GM23338 (cell line): ENCODE measurements at regions not wholly inside any gene's neighbourhood (a gene's known extent, or its start where the extent isn't known, plus 50 kb on each side); places are given as distances from the start of the nearest gene placed in this dataset.

Source experiments
- ATAC-seq: fragments of 200-7000 bp; cut with Tn5 transposase; 3 replicates; pipeline ENCODE4 v1.9.1; 2020
- DNase-seq: peaks from one replicate; pipeline ENCODE4 v3.0.0-alpha.2; 2015; ENCODE audit warnings: low spot score
- H2AFZ ChIP-seq: fragments of 200-600 bp; sonication (generic); 2 replicates; pipeline ENCODE4 v1.8.0; 2016; ENCODE audit warnings: antibody characterized with exemption, mild to moderate bottlenecking, moderate library complexity
- H3F3A ChIP-seq: fragments of 200-600 bp; sonication (generic); replicated peaks from 2 replicates; pipeline ENCODE4 v1.8.0; 2017; ENCODE audit warnings: antibody characterized with exemption, mixed run types, low read depth
- H3K27ac ChIP-seq: fragments of 200-600 bp; sonication (generic); 2 replicates; pipeline ENCODE4 v1.6.1; 2016; ENCODE audit warnings: low read depth
- H3K27me3 ChIP-seq: fragments of 200-600 bp; sonication (generic); 2 replicates; pipeline ENCODE4 v1.8.0; 2016; ENCODE audit warnings: mild to moderate bottlenecking, mixed run types, moderate library complexity; ENCODE audit not compliant: insufficient read depth
- H3K36me3 ChIP-seq: fragments of 200-600 bp; sonication (generic); 2 replicates; pipeline ENCODE4 v1.8.0; 2016; ENCODE audit warnings: mild to moderate bottlenecking; ENCODE audit not compliant: insufficient read depth
- H3K4me1 ChIP-seq: fragments of 200-600 bp; sonication (generic); 2 replicates; pipeline ENCODE4 v1.8.0; 2016; ENCODE audit warnings: mild to moderate bottlenecking, moderate library complexity; ENCODE audit not compliant: insufficient read depth
- H3K4me2 ChIP-seq: fragments of 200-600 bp; sonication (generic); 2 replicates; pipeline ENCODE4 v1.7.1; 2017; ENCODE audit warnings: mixed run types
- H3K4me3 ChIP-seq: fragments of 200-600 bp; sonication (generic); 2 replicates; pipeline ENCODE4 v1.6.1; 2016; ENCODE audit warnings: mixed run types
- H3K79me2 ChIP-seq: fragments of 200-600 bp; sonication (generic); replicated peaks from 2 replicates; pipeline ENCODE4 v1.8.0; 2017; ENCODE audit warnings: mild to moderate bottlenecking; ENCODE audit not compliant: insufficient read depth
- H3K9me2 ChIP-seq: fragments of 200-600 bp; sonication (generic); 2 replicates; pipeline ENCODE4 v1.8.0; 2017; ENCODE audit not compliant: insufficient read depth
- H4K20me1 ChIP-seq: fragments of 200-600 bp; sonication (generic); replicated peaks from 2 replicates; pipeline ENCODE4 v1.8.0; 2017; ENCODE audit warnings: mild to moderate bottlenecking; ENCODE audit not compliant: insufficient read depth
- H3K27ac Mint-ChIP-seq: 2 replicates; pipeline ENCODE4 v1.8.0; 2020; ENCODE audit warnings: inconsistent platforms, mild to moderate bottlenecking, moderate library complexity, mixed read lengths
- H3K27me3 Mint-ChIP-seq: 3 replicates; pipeline ENCODE4 v1.8.0; 2022; ENCODE audit warnings: low read depth, mild to moderate bottlenecking, moderate library complexity, mixed read lengths, inconsistent platforms; ENCODE audit not compliant: insufficient read depth, poor library complexity
- H3K36me3 Mint-ChIP-seq: 3 replicates; pipeline ENCODE4 v1.8.0; 2021; ENCODE audit warnings: low read depth, mild to moderate bottlenecking, inconsistent platforms, moderate library complexity, mixed read lengths
- H3K4me1 Mint-ChIP-seq: 3 replicates; pipeline ENCODE4 v1.8.0; 2020; ENCODE audit warnings: mild to moderate bottlenecking, inconsistent platforms, mixed read lengths
- H3K4me3 Mint-ChIP-seq: 3 replicates; pipeline ENCODE4 v1.8.0; 2021; ENCODE audit warnings: moderate library complexity, mild to moderate bottlenecking, inconsistent platforms, mixed read lengths
- H3K9me3 Mint-ChIP-seq: 3 replicates; pipeline ENCODE4 v1.8.0; 2020; ENCODE audit warnings: moderate library complexity, mild to moderate bottlenecking, inconsistent platforms, mixed read lengths
- CREB1 ChIP-seq: fragments of 250-450 bp; sonication (Bioruptor Pico); IDR thresholded peaks from 2 replicates; pipeline ENCODE4 v1.5.0; 2020; ENCODE audit warnings: low read depth, mild to moderate bottlenecking, moderate library complexity
- EZH2 ChIP-seq: fragments of 200-600 bp; sonication (generic); IDR thresholded peaks from one replicate; pipeline ENCODE4 v1.8.0; 2017; ENCODE audit warnings: antibody characterized with exemption, mild to moderate bottlenecking, low read depth; ENCODE audit not compliant: unreplicated experiment
- JUNB ChIP-seq: IDR thresholded peaks from one replicate; pipeline ENCODE4 v1.6.1; 2016; ENCODE audit warnings: antibody characterized with exemption; ENCODE audit not compliant: unreplicated experiment
- NANOG ChIP-seq: IDR thresholded peaks from 2 replicates; pipeline ENCODE4 v1.6.1; 2016; ENCODE audit warnings: antibody characterized with exemption, borderline replicate concordance
- STAT1 ChIP-seq: IDR thresholded peaks from one replicate; pipeline ENCODE4 v1.6.1; 2016; ENCODE audit warnings: antibody characterized with exemption; ENCODE audit not compliant: unreplicated experiment
- ZNF331 ChIP-seq: fragments of 250-450 bp; sonication (Bioruptor Pico); IDR thresholded peaks from 2 replicates; pipeline ENCODE4 v1.5.0; 2020; ENCODE audit warnings: low read depth, mild to moderate bottlenecking, moderate library complexity
- TF ChIP-seq, protein P1 (sequence below): fragments of 250-450 bp; sonication (Bioruptor Pico); IDR thresholded peaks from 2 replicates; pipeline ENCODE4 v1.5.0; 2020; ENCODE audit warnings: mild to moderate bottlenecking, moderate library complexity
- TF ChIP-seq, protein P2 (sequence below): IDR thresholded peaks from one replicate; pipeline ENCODE4 v1.6.1; 2018; ENCODE audit warnings: antibody characterized with exemption; ENCODE audit not compliant: unreplicated experiment

DNA sequence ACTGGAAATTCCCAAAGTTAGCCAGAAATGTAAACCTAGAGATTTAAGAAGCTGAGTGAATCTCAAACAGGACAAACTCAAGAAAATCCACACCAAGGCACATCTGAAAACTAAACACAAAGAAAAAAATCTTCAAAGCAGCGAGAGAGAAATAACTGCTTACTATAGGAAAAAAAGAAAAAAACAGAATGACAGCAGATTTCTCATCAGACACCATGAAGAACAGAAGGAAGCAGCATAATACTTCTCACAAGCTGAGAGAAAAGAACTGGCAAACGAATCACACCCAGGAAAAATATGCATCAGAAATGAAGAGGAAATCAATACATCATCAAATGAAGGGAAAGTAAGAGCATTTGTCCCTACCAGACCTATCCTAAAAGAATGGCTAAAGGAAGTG lies 236.3 kb upstream of the ADAMTS3 start:
- H3K4me2 ChIP-seq = no peak overlapping the region
- DNase-seq = no peak
- no peak overlapping the region for H3K27ac ChIP-seq
- no peaks in the 10 kb centered on the region for H3K36me3 ChIP-seq
- no peaks in the 10 kb centered on the region for H3K36me3 Mint-ChIP-seq
- peaks cover 1% of the 10 kb centered on the region for H3K27me3 Mint-ChIP-seq
- H4K20me1 ChIP-seq = no peaks in the 10 kb centered on the region
- H3F3A ChIP-seq = no peaks in the 10 kb centered on the region
- ATAC-seq = no peak
- H3K9me2 ChIP-seq = 0 out of 2 replicates have a peak, but pooled peaks cover 2% of the 10 kb centered on the region
- peaks cover 2% of the 10 kb centered on the region; the same call in 1 of the 3 replicates for H3K9me3 Mint-ChIP-seq
- no peak overlapping the region for H3K4me3 Mint-ChIP-seq
- peak overlapping the region; percentile 8; the same call in 1 of the 2 replicates for H2AFZ ChIP-seq
- TF ChIP-seq, protein P1, sequence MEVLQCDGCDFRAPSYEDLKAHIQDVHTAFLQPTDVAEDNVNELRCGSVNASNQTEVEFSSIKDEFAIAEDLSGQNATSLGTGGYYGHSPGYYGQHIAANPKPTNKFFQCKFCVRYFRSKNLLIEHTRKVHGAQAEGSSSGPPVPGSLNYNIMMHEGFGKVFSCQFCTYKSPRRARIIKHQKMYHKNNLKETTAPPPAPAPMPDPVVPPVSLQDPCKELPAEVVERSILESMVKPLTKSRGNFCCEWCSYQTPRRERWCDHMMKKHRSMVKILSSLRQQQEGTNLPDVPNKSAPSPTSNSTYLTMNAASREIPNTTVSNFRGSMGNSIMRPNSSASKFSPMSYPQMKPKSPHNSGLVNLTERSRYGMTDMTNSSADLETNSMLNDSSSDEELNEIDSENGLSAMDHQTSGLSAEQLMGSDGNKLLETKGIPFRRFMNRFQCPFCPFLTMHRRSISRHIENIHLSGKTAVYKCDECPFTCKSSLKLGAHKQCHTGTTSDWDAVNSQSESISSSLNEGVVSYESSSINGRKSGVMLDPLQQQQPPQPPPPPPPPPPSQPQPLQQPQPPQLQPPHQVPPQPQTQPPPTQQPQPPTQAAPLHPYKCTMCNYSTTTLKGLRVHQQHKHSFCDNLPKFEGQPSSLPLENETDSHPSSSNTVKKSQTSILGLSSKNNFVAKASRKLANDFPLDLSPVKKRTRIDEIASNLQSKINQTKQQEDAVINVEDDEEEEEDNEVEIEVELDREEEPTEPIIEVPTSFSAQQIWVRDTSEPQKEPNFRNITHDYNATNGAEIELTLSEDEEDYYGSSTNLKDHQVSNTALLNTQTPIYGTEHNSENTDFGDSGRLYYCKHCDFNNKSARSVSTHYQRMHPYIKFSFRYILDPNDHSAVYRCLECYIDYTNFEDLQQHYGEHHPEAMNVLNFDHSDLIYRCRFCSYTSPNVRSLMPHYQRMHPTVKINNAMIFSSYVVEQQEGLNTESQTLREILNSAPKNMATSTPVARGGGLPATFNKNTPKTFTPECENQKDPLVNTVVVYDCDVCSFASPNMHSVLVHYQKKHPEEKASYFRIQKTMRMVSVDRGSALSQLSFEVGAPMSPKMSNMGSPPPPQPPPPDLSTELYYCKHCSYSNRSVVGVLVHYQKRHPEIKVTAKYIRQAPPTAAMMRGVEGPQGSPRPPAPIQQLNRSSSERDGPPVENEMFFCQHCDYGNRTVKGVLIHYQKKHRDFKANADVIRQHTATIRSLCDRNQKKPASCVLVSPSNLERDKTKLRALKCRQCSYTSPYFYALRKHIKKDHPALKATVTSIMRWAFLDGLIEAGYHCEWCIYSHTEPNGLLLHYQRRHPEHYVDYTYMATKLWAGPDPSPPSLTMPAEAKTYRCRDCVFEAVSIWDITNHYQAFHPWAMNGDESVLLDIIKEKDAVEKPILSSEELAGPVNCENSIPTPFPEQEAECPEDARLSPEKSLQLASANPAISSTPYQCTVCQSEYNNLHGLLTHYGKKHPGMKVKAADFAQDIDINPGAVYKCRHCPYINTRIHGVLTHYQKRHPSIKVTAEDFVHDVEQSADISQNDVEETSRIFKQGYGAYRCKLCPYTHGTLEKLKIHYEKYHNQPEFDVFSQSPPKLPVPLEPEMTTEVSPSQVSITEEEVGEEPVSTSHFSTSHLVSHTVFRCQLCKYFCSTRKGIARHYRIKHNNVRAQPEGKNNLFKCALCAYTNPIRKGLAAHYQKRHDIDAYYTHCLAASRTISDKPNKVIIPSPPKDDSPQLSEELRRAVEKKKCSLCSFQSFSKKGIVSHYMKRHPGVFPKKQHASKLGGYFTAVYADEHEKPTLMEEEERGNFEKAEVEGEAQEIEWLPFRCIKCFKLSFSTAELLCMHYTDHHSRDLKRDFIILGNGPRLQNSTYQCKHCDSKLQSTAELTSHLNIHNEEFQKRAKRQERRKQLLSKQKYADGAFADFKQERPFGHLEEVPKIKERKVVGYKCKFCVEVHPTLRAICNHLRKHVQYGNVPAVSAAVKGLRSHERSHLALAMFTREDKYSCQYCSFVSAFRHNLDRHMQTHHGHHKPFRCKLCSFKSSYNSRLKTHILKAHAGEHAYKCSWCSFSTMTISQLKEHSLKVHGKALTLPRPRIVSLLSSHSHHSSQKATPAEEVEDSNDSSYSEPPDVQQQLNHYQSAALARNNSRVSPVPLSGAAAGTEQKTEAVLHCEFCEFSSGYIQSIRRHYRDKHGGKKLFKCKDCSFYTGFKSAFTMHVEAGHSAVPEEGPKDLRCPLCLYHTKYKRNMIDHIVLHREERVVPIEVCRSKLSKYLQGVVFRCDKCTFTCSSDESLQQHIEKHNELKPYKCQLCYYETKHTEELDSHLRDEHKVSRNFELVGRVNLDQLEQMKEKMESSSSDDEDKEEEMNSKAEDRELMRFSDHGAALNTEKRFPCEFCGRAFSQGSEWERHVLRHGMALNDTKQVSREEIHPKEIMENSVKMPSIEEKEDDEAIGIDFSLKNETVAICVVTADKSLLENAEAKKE (CRISPR knock-in tag) = no peak
- no peak for TF ChIP-seq STAT1
- TF ChIP-seq ZNF331 (CRISPR knock-in tag) = no peak
- TF ChIP-seq JUNB = no peak
- H3K4me1 ChIP-seq = no peaks in the 10 kb centered on the region
- no peaks in the 10 kb centered on the region for H3K79me2 ChIP-seq
- H3K4me3 ChIP-seq = no peak overlapping the region
- no peak overlapping the region; the same call in 1 of the 2 replicates for H3K27ac Mint-ChIP-seq
- H3K4me1 Mint-ChIP-seq = peaks cover 7% of the 10 kb centered on the region
- H3K27me3 ChIP-seq = no peaks in the 10 kb centered on the region

DNA sequence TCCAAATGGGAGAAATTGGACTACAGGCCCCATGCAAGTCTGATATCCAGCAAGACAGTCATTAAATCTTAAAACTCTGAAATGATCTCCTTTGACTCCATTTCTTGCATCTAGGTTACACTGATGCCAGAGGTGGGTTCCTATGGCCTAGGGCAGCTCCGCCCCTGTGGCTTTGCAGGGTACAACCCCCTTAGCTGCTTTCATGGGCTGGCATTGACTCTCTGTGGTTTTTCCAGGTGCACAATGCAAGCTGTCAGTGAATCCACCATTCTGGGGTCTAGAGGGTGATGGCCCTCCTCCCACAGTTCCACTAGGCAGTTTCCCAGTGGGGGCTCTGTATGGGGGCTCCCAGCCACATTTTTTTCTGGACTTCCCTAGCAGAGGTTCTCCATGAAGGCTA lies 228.5 kb upstream of the ADAMTS3 start:
- no peaks in the 10 kb centered on the region for H3K4me1 Mint-ChIP-seq
- no peaks in the 10 kb centered on the region for H4K20me1 ChIP-seq
- peaks cover 3% of the 10 kb centered on the region; the same call in 1 of the 3 replicates for H3K36me3 Mint-ChIP-seq
- DNase-seq (no peak), ATAC-seq (no peak)
- no peak overlapping the region for H3K27ac ChIP-seq
- H3K4me2 ChIP-seq = no peak overlapping the region
- no peaks in the 10 kb centered on the region for H3F3A ChIP-seq
- H3K27me3 Mint-ChIP-seq = no peaks in the 10 kb centered on the region
- H3K4me3 ChIP-seq = no peak overlapping the region
- no peaks in the 10 kb centered on the region for H3K4me1 ChIP-seq
- H3K36me3 ChIP-seq = no peaks in the 10 kb centered on the region
- peaks cover 3% of the 10 kb centered on the region; the same call in 1 of the 2 replicates for H3K9me2 ChIP-seq
- no peak overlapping the region for H3K4me3 Mint-ChIP-seq
- H3K9me3 Mint-ChIP-seq = peaks cover 5% of the 10 kb centered on the region; the same call in 2 of the 3 replicates
- no peaks in the 10 kb centered on the region for H3K79me2 ChIP-seq
- H2AFZ ChIP-seq = no peak overlapping the region
- H3K27ac Mint-ChIP-seq = no peak overlapping the region
- no peaks in the 10 kb centered on the region for H3K27me3 ChIP-seq
- no peak for TF ChIP-seq STAT1
- TF ChIP-seq EZH2 = no peak
- TF ChIP-seq, protein P2, sequence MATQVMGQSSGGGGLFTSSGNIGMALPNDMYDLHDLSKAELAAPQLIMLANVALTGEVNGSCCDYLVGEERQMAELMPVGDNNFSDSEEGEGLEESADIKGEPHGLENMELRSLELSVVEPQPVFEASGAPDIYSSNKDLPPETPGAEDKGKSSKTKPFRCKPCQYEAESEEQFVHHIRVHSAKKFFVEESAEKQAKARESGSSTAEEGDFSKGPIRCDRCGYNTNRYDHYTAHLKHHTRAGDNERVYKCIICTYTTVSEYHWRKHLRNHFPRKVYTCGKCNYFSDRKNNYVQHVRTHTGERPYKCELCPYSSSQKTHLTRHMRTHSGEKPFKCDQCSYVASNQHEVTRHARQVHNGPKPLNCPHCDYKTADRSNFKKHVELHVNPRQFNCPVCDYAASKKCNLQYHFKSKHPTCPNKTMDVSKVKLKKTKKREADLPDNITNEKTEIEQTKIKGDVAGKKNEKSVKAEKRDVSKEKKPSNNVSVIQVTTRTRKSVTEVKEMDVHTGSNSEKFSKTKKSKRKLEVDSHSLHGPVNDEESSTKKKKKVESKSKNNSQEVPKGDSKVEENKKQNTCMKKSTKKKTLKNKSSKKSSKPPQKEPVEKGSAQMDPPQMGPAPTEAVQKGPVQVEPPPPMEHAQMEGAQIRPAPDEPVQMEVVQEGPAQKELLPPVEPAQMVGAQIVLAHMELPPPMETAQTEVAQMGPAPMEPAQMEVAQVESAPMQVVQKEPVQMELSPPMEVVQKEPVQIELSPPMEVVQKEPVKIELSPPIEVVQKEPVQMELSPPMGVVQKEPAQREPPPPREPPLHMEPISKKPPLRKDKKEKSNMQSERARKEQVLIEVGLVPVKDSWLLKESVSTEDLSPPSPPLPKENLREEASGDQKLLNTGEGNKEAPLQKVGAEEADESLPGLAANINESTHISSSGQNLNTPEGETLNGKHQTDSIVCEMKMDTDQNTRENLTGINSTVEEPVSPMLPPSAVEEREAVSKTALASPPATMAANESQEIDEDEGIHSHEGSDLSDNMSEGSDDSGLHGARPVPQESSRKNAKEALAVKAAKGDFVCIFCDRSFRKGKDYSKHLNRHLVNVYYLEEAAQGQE = no peak
- no peak for TF ChIP-seq NANOG
- no peak for TF ChIP-seq JUNB
- no peak for TF ChIP-seq CREB1 (CRISPR knock-in tag)
- no peak for TF ChIP-seq ZNF331 (CRISPR knock-in tag)
